HEK293T (cell line): ENCODE measurements at regions not wholly inside any gene's neighbourhood (a gene's known extent, or its start where the extent isn't known, plus 50 kb on each side); places are given as distances from the start of the nearest gene placed in this dataset.
"Not testable (repeated sequence)": the region's sequence is repeated elsewhere in the genome, so short reads cannot be mapped to it uniquely, and the experiment has no call there.

Experiments
- CTCF ChIA-PET: fragments of 350-600 bp; formaldehyde crosslinking; extraction: SDS; loops from one replicate; lab custom pipeline; 2021; ENCODE audit warnings: antibody characterized with exemption, inconsistent platforms; lab: Yijun Ruan, JAX
- POLR2A ChIA-PET: fragments of 350-600 bp; formaldehyde crosslinking; extraction: SDS; loops from one replicate; lab custom pipeline; 2020; ENCODE audit warnings: antibody characterized with exemption, inconsistent platforms; lab: Yijun Ruan, JAX
- DNase-seq: peaks from one replicate; pipeline ENCODE4 v3.0.0; 2012; ENCODE audit warnings: mixed read lengths; ENCODE audit errors: extremely low spot score
- ARNT ChIP-seq: fragments of 450-650 bp; IDR thresholded peaks from 2 replicates; pipeline ENCODE4 v1.6.1; 2017; ENCODE audit warnings: mild to moderate bottlenecking
- BHLHE40 ChIP-seq: fragments of 450-650 bp; IDR thresholded peaks from 2 replicates; pipeline ENCODE4 v1.6.1; 2016; ENCODE audit warnings: mild to moderate bottlenecking, moderate library complexity, borderline replicate concordance
- CTBP1 ChIP-seq: fragments of 450-650 bp; IDR thresholded peaks from 2 replicates; pipeline ENCODE4 v1.6.1; 2016; ENCODE audit warnings: borderline replicate concordance
- ELF4 ChIP-seq: fragments of 450-650 bp; IDR thresholded peaks from 2 replicates; pipeline ENCODE4 v1.6.1; 2017; ENCODE audit warnings: antibody characterized with exemption
- FOXA1 ChIP-seq: fragments of 450-650 bp; IDR thresholded peaks from 2 replicates; pipeline ENCODE4 v1.6.1; 2016; ENCODE audit warnings: mild to moderate bottlenecking
- FOXK2 ChIP-seq: fragments of 450-650 bp; IDR thresholded peaks from 2 replicates; pipeline ENCODE4 v1.6.1; 2016; ENCODE audit warnings: mild to moderate bottlenecking
- FOXM1 ChIP-seq: fragments of 450-650 bp; IDR thresholded peaks from 2 replicates; pipeline ENCODE4 v1.6.1; 2017; ENCODE audit warnings: mild to moderate bottlenecking, borderline replicate concordance
- HDGF ChIP-seq: fragments of 450-650 bp; IDR thresholded peaks from 2 replicates; pipeline ENCODE4 v1.6.1; 2017; ENCODE audit warnings: antibody characterized with exemption, borderline replicate concordance
- L3MBTL2 ChIP-seq: fragments of 450-650 bp; conservative IDR thresholded peaks from 2 replicates; pipeline ENCODE4 v1.6.1; 2016; ENCODE audit warnings: mild to moderate bottlenecking
- LEF1 ChIP-seq: fragments of 450-650 bp; IDR thresholded peaks from 2 replicates; pipeline ENCODE4 v1.6.1; 2017; ENCODE audit warnings: mild to moderate bottlenecking, borderline replicate concordance
- NFRKB ChIP-seq: fragments of 450-650 bp; IDR thresholded peaks from 2 replicates; pipeline ENCODE4 v1.6.1; 2016; ENCODE audit warnings: mild to moderate bottlenecking, moderate library complexity
- SP1 ChIP-seq: fragments of 450-650 bp; IDR thresholded peaks from 2 replicates; pipeline ENCODE4 v1.6.1; 2017
- SUZ12 ChIP-seq: fragments of 450-650 bp; IDR thresholded peaks from 2 replicates; pipeline ENCODE4 v1.6.1; 2016; ENCODE audit warnings: mild to moderate bottlenecking
- TARDBP ChIP-seq: fragments of 450-650 bp; IDR thresholded peaks from 2 replicates; pipeline ENCODE4 v1.6.1; 2016
- ZNF384 ChIP-seq: fragments of 450-650 bp; IDR thresholded peaks from 2 replicates; pipeline ENCODE4 v1.6.1; 2016
- TF ChIP-seq, protein P1 (sequence below): fragments of 450-650 bp; IDR thresholded peaks from 2 replicates; pipeline ENCODE4 v1.6.1; 2016

DNA sequence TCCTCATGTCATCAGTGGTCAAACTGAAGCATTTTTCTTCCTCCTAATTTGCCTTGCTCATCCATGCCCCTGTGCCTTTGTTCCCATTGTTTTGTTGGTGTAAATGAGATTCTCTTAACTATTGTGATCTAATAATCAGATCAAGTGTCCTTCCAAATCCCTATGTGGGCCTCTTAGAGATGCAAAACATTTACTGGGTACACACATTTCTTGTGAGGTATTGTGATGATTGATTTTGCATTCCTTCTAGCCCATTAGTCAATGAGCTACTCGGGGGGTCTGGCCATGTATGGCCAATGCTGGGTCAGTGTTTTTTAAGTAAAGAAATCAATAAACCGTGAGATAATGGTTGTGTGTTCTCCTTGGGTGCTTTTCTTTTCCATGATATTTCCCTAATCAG lies 580.4 kb downstream of the VGLL3 start:
- POLR2A ChIA-PET: no interaction called here
- no peak for DNase-seq
- TF ChIP-seq HDGF: no peak
- TF ChIP-seq BHLHE40: no peak
- no peak for TF ChIP-seq L3MBTL2
- no peak for TF ChIP-seq SUZ12
- no peak for TF ChIP-seq LEF1
- no peak for TF ChIP-seq TARDBP
- no peak for TF ChIP-seq ELF4
- TF ChIP-seq ZNF384: no peak
- no peak for TF ChIP-seq CTBP1
- no peak for TF ChIP-seq FOXA1
- TF ChIP-seq, protein P1, sequence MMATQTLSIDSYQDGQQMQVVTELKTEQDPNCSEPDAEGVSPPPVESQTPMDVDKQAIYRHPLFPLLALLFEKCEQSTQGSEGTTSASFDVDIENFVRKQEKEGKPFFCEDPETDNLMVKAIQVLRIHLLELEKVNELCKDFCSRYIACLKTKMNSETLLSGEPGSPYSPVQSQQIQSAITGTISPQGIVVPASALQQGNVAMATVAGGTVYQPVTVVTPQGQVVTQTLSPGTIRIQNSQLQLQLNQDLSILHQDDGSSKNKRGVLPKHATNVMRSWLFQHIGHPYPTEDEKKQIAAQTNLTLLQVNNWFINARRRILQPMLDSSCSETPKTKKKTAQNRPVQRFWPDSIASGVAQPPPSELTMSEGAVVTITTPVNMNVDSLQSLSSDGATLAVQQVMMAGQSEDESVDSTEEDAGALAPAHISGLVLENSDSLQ: no peak
- no peak for TF ChIP-seq FOXK2
- no peak for TF ChIP-seq SP1
- TF ChIP-seq ARNT: no peak
- no peak for TF ChIP-seq NFRKB
- TF ChIP-seq FOXM1: no peak
- CTCF ChIA-PET: no interaction called here

DNA sequence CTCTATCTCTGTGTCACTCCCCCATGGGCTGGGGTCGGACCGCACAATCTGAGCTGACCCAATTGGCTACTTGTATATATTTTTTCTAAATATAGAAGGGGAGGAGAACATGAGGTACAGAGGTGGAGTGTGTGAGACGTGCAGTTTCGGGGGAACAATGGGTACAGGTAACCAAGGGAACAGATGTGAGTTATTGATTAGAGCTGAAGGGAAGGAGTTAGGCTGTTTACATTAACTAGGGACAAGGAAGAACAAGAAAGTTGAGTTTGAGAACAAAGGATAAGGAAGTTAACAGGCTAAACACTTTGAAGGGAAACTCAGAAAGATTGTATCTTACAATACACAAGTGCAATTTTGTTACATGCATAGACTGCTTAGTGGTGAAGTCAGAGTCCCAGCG lies 601.2 kb downstream of the VGLL3 start:
- POLR2A ChIA-PET, CTCF ChIA-PET, DNase-seq: not testable (repeated sequence)

DNA sequence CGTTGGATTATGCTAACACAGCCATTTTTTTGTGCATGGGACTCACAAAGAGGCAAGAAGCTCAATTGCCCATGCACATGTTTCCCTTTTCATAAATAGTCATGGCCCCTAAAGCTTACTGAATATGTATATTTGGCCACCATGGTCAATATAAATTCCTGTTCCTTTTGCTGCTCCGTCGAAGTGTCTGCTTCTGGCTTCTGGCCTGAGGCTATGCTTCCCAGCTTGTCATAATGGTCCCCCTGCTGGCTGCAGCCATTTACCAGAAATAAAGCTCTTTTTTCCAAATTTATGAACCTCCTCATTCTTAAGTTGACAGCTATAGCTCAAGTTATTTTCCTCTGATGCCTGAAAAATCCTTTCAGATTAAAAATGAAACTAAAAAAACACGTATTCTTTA lies 602.1 kb downstream of the VGLL3 start:
- TF ChIP-seq HDGF (no peak), L3MBTL2 (no peak), TARDBP (no peak), ARNT (no peak), FOXK2 (no peak), CTBP1 (no peak), LEF1 (no peak)
- ChIA-PET POLR2A (no interaction called here), CTCF (interaction anchor here (0.5 to 0.9 kb wide), 3 partner anchors 23 to 247 kb away, joined by 3 read pairs; no protein-coding TSS in a partner anchor)
- peak; percentile 15 for DNase-seq

DNA sequence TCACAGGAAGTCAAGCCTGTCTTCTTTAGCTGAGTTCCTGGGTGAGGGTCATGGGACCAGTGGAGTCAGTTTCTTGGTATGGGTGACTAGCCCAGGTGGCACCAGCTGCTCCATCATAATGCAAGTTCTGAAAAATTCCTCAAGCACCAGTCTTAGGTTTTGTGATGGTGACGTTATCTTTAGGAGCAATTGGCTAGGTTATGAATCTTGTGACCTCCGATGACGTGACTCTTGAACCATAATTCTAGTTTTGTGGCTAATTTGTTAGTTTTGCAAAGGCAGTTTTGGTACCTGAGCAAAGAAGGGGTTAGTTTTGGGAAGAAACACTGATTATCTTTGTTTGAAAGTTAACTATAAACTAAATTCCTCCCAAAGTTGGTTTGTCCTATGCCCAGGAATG lies 608.4 kb downstream of the VGLL3 start:
- POLR2A ChIA-PET: no interaction called here
- CTCF ChIA-PET: interaction anchor here (0.6 kb wide), 1 partner anchor 36 kb away, joined by 5 read pairs; no protein-coding TSS in a partner anchor
- TF ChIP-seq FOXK2 (no peak), FOXM1 (no peak), ELF4 (no peak), ARNT (no peak), ZNF384 (no peak), FOXA1 (no peak)
- no peak for DNase-seq

DNA sequence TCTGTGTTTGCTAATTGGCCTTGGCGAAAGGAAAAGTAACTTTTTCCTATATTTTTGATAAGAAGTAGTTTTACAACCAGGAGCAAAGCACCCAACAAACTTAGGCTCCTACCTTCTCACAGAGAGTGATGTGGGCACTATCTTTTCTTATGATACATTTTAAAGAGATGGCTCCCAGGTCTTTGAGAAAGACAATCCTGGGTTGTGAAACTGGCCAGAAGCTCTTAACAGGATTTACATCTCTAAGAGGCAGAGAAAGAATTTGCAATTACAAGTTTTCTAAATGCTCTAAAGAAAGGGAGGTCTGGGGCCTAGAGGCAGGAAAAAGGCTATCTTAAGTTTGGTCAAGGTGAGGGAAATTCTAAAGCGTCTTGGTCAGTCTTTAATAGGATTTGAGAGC lies 609.7 kb downstream of the VGLL3 start:
- CTCF ChIA-PET: no interaction called here
- no peak for DNase-seq
- POLR2A ChIA-PET: no interaction called here
- TF ChIP-seq TARDBP: no peak
- no peak for TF ChIP-seq FOXK2
- TF ChIP-seq BHLHE40: no peak
- TF ChIP-seq FOXA1: no peak
- TF ChIP-seq NFRKB: no peak
- no peak for TF ChIP-seq ARNT
- TF ChIP-seq FOXM1: no peak

DNA sequence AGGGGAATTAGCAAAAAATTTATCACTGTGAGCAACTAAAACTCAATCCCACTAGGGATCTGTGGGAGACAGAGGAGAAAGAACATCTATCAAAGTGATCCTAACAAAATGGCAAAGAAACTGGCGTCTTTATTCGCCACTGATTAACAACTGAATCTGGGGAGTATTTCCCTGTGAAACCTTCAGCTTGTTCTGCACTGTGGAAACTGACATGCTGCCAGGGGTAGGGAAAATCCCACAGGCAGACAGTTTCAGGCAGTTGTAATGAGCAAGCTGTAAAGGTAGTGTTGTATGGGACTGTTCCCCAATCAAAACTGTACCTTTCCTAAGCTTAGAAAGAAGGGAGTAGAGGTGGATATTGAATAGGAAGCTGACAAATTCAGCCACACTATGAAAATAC lies 611.7 kb downstream of the VGLL3 start:
- no peak for TF ChIP-seq TARDBP
- no peak for TF ChIP-seq CTBP1
- no peak for TF ChIP-seq FOXA1
- TF ChIP-seq HDGF: no peak
- no peak for TF ChIP-seq ARNT
- TF ChIP-seq FOXK2: no peak
- no peak for TF ChIP-seq LEF1
- TF ChIP-seq ZNF384: no peak
- TF ChIP-seq L3MBTL2: no peak
- no peak for TF ChIP-seq SP1
- TF ChIP-seq FOXM1: no peak
- no peak for TF ChIP-seq NFRKB
- no peak for TF ChIP-seq SUZ12
- TF ChIP-seq, protein P1: no peak
- no peak for TF ChIP-seq ELF4
- TF ChIP-seq BHLHE40: no peak
- POLR2A ChIA-PET: no interaction called here

DNA sequence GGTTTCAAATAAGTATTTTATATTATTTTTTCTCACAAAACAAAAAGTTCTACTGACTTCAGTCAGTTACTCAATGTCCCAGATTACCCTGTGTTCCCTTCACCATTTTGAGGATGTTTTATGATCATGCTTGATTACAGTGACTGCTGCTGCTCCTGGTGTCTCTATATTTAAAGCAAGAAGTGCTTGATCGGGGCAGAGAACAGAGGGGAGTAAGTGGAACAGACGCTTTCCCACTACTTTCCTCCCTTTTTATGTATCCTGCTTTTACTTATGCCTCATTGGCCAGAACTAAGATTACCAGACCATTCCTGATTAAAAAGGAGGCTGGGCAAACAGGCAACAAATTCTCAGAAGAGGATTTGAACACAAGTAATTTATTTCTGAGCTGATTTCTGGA lies 612.1 kb downstream of the VGLL3 start:
- no peak for DNase-seq
- ChIA-PET POLR2A (no interaction called here), CTCF (no interaction called here)
- no peak for TF ChIP-seq BHLHE40
- TF ChIP-seq SP1: no peak
- TF ChIP-seq ARNT: no peak
- TF ChIP-seq CTBP1: no peak
- TF ChIP-seq L3MBTL2: no peak
- no peak for TF ChIP-seq ZNF384

More for the DNA sequence above, 611.7 kb downstream of the VGLL3 start:
- CTCF ChIA-PET: no interaction called here
- no peak for DNase-seq

DNA sequence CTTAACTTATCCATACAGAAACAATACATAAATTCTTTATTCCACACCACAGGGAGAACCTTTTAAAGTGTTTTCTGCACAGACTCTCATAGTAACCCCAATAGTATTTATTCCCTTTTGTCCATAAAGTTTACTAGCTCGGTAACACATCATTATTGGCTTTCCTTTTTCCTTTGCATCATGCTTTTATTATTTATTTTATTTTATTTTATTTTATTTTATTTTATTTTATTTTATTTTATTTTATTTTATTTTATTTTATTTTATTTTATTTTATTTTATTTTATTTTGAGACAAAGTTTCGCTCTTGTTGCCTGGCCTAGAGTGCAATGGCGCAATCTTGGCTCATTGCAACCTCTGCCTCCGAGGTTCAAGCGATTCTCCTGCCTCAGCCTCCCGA lies 655.4 kb downstream of the VGLL3 start:
- CTCF ChIA-PET: interaction anchor here (0.7 kb wide), 1 partner anchor 10 kb away, joined by 3 read pairs; no protein-coding TSS in a partner anchor
- POLR2A ChIA-PET, DNase-seq: not testable (repeated sequence)
